Liver (tissue), 8 donors: ENCODE measurements at regions not wholly inside any gene's neighbourhood (a gene's known extent, or its start where the extent isn't known, plus 50 kb on each side); places are given as distances from the start of the nearest gene placed in this dataset.

Experiments used
- DNase-seq: peaks from one replicate; pipeline ENCODE4 v3.0.0-alpha.2; 2017; ENCODE audit warnings: low spot score
- H3K27ac ChIP-seq, 2 donors: one replicate each; pipeline ENCODE4 v1.7.0; 2013; ENCODE audit warnings: inconsistent platforms in 2 of 2, low read length in 2 of 2, control low read depth in 1 of 2, low read depth in 1 of 2, mild to moderate bottlenecking in 1 of 2
- H3K27me3 ChIP-seq, 4 donors: one replicate each; pipeline versions ENCODE4 v1.6.1 to v1.7.0; 2013; ENCODE audit warnings: low read length in 3 of 4, inconsistent platforms in 1 of 4, mild to moderate bottlenecking in 1 of 4, moderate library complexity in 1 of 4; ENCODE audit not compliant: control insufficient read depth in 4 of 4, insufficient read depth in 4 of 4
- H3K36me3 ChIP-seq, 4 donors: one replicate each; pipeline versions ENCODE4 v1.6.1 to v1.7.0; 2013; ENCODE audit warnings: low read length in 3 of 4, mild to moderate bottlenecking in 3 of 4, low read depth in 1 of 4, moderate library complexity in 1 of 4; ENCODE audit not compliant: control insufficient read depth in 4 of 4, insufficient read depth in 3 of 4
- H3K4me1 ChIP-seq, 4 donors: one replicate each; pipeline versions ENCODE4 v1.6.1 to v1.7.0; 2013; ENCODE audit warnings: low read length in 3 of 4, mild to moderate bottlenecking in 3 of 4, moderate library complexity in 1 of 4; ENCODE audit not compliant: control insufficient read depth in 4 of 4, insufficient read depth in 4 of 4
- H3K4me3 ChIP-seq, 3 donors: one replicate each; pipeline versions ENCODE4 v1.6.1 to v1.7.0; 2013; ENCODE audit warnings: low read length in 3 of 3, control low read depth in 1 of 3, low read depth in 1 of 3, mild to moderate bottlenecking in 1 of 3
- H3K9ac ChIP-seq, 2 donors: one replicate each; pipeline ENCODE4 v1.7.0; 2013; ENCODE audit warnings: low read length in 2 of 2, mild to moderate bottlenecking in 2 of 2, moderate library complexity in 2 of 2, control low read depth in 1 of 2, low read depth in 1 of 2
- H3K9me3 ChIP-seq, 4 donors: one replicate each; pipeline versions ENCODE4 v1.6.1 to v1.7.0; 2013; ENCODE audit warnings: low read length in 3 of 4; ENCODE audit not compliant: control insufficient read depth in 4 of 4
- EGR1 ChIP-seq, 2 donors: IDR thresholded peaks; 2 replicates each; pipeline ENCODE4 v1.6.1; 2016 to 2018; ENCODE audit warnings: antibody characterized with exemption in 2 of 2, low read depth in 2 of 2
- FOXA1 ChIP-seq: IDR thresholded peaks from 2 replicates; pipeline ENCODE4 v1.6.1; 2016; ENCODE audit warnings: antibody characterized with exemption
- FOXA2 ChIP-seq: IDR thresholded peaks from 2 replicates; pipeline ENCODE4 v1.6.1; 2016; ENCODE audit warnings: antibody characterized with exemption
- GABPA ChIP-seq, 2 donors: IDR thresholded peaks in 1 of 2; conservative IDR thresholded peaks in 1 of 2; 2 replicates each; pipeline ENCODE4 v1.6.1; 2016; ENCODE audit warnings: antibody characterized with exemption in 2 of 2, mild to moderate bottlenecking in 1 of 2, moderate library complexity in 1 of 2
- HNF4A ChIP-seq, 2 donors: conservative IDR thresholded peaks; 2 replicates each; pipeline ENCODE4 v1.6.1; 2016; ENCODE audit warnings: antibody characterized with exemption in 2 of 2, mild to moderate bottlenecking in 2 of 2
- HNF4G ChIP-seq: IDR thresholded peaks from 2 replicates; pipeline ENCODE4 v1.6.1; 2016; ENCODE audit warnings: antibody characterized with exemption
- JUND ChIP-seq, 2 donors: IDR thresholded peaks; 2 replicates each; pipeline ENCODE4 v1.6.1; 2016; ENCODE audit warnings: antibody characterized with exemption in 2 of 2
- NR2F2 ChIP-seq: IDR thresholded peaks from 2 replicates; pipeline ENCODE4 v1.6.1; 2016; ENCODE audit warnings: antibody characterized with exemption
- RAD21 ChIP-seq, 2 donors: IDR thresholded peaks; 2 replicates each; pipeline ENCODE4 v1.6.1; 2016; ENCODE audit warnings: antibody characterized with exemption in 2 of 2, mild to moderate bottlenecking in 2 of 2
- RXRA ChIP-seq, 2 donors: IDR thresholded peaks; 2 replicates each; pipeline ENCODE4 v1.6.1; 2017 to 2018; ENCODE audit warnings: antibody characterized with exemption in 2 of 2, mild to moderate bottlenecking in 1 of 2
- SP1 ChIP-seq: IDR thresholded peaks from 2 replicates; pipeline ENCODE4 v1.6.1; 2018; ENCODE audit warnings: antibody characterized with exemption, mild to moderate bottlenecking
- YY1 ChIP-seq: IDR thresholded peaks from 2 replicates; pipeline ENCODE4 v1.6.1; 2016; ENCODE audit warnings: antibody characterized with exemption, mild to moderate bottlenecking
- WGBS: extraction: QIAGEN DNeasy Blood & Tissue Kit; methylation state at CpG from one replicate; pipeline ENCODE4 v1.1.7; 2013; 5-methylcytosine and 5-hydroxymethylcytosine counted together
- TF ChIP-seq, protein P1 (sequence below): IDR thresholded peaks from 2 replicates; pipeline ENCODE4 v1.6.1; 2016; ENCODE audit warnings: antibody characterized with exemption
- TF ChIP-seq, protein P2 (sequence below): fragments of 150-350 bp; IDR thresholded peaks from 2 replicates; pipeline ENCODE4 v1.5.1; 2017; ENCODE audit warnings: improper control_type of control experiment, low read depth, low read length; ENCODE audit not compliant: missing input control
- TF ChIP-seq, protein P3 (sequence below): IDR thresholded peaks from 2 replicates; pipeline ENCODE4 v1.6.1; 2016; ENCODE audit warnings: antibody characterized with exemption
- TF ChIP-seq, protein P4 (sequence below): IDR thresholded peaks from 2 replicates; pipeline ENCODE4 v1.6.1; 2016; ENCODE audit warnings: antibody characterized with exemption, mild to moderate bottlenecking
- donor health status: healthy.
- donor health status: healthy.
- donor health status: healthy.
- donor health status: healthy.
- donor health status: healthy.

DNA sequence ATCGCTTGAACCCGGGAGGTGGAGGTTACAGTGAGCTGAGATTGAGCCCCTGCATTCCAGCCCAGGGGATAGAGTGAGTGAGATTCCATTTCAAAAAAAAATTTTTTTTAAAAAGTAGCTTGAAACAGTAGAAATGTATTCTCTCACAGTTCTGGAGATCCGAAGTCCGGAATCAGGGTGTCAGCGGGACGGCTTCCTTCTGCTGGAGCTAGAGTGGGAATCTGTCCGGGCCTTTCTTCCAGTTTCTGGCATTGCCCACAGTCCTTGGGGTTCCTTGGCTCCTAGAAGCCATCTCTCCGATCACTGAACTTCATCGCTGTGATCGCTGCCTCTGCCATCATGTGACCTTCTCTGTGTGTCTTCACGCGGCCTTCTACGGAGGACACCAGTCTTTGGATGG is 181.2 kb upstream of the CIBAR2 start:
- no peak for DNase-seq
- no peak for TF ChIP-seq FOXA2
- TF ChIP-seq RXRA (IDR thresholded peaks at IDR 0.05) = no peak
- TF ChIP-seq, protein P1, sequence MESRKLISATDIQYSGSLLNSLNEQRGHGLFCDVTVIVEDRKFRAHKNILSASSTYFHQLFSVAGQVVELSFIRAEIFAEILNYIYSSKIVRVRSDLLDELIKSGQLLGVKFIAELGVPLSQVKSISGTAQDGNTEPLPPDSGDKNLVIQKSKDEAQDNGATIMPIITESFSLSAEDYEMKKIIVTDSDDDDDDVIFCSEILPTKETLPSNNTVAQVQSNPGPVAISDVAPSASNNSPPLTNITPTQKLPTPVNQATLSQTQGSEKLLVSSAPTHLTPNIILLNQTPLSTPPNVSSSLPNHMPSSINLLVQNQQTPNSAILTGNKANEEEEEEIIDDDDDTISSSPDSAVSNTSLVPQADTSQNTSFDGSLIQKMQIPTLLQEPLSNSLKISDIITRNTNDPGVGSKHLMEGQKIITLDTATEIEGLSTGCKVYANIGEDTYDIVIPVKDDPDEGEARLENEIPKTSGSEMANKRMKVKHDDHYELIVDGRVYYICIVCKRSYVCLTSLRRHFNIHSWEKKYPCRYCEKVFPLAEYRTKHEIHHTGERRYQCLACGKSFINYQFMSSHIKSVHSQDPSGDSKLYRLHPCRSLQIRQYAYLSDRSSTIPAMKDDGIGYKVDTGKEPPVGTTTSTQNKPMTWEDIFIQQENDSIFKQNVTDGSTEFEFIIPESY = no peak
- no peak for TF ChIP-seq FOXA1
- TF ChIP-seq GABPA (IDR thresholded peaks at IDR 0.05 in 1 of 2, conservative IDR thresholded peaks at IDR 0.05 in 1 of 2) = no peak
- TF ChIP-seq, protein P2, sequence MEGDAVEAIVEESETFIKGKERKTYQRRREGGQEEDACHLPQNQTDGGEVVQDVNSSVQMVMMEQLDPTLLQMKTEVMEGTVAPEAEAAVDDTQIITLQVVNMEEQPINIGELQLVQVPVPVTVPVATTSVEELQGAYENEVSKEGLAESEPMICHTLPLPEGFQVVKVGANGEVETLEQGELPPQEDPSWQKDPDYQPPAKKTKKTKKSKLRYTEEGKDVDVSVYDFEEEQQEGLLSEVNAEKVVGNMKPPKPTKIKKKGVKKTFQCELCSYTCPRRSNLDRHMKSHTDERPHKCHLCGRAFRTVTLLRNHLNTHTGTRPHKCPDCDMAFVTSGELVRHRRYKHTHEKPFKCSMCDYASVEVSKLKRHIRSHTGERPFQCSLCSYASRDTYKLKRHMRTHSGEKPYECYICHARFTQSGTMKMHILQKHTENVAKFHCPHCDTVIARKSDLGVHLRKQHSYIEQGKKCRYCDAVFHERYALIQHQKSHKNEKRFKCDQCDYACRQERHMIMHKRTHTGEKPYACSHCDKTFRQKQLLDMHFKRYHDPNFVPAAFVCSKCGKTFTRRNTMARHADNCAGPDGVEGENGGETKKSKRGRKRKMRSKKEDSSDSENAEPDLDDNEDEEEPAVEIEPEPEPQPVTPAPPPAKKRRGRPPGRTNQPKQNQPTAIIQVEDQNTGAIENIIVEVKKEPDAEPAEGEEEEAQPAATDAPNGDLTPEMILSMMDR = no peak
- TF ChIP-seq JUND (IDR thresholded peaks at IDR 0.05) = no peak
- no peak for TF ChIP-seq HNF4G
- no peak for TF ChIP-seq RAD21 (IDR thresholded peaks at IDR 0.05)
- TF ChIP-seq EGR1 (IDR thresholded peaks at IDR 0.05; ENCODE audit: low read depth in 2 of 2) = no peak
- TF ChIP-seq, protein P3, sequence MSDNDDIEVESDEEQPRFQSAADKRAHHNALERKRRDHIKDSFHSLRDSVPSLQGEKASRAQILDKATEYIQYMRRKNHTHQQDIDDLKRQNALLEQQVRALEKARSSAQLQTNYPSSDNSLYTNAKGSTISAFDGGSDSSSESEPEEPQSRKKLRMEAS = no peak
- Histone ChIP-seq H3K9ac (no peak overlapping the region), H3K9me3 (no peaks in the 10 kb centered on the region), H3K27ac (peak overlapping the region; percentile 3 to 66), H3K4me1 (peaks cover 17 to 58% (median 44%) of the 10 kb centered on the region in 4 donors), H3K4me3 (no peak overlapping the region), H3K36me3 (no peaks in the 10 kb centered on the region), H3K27me3 (no peaks in the 10 kb centered on the region)
- WGBS = 97% methylated on average over 13 of the region's 13 CpGs

DNA sequence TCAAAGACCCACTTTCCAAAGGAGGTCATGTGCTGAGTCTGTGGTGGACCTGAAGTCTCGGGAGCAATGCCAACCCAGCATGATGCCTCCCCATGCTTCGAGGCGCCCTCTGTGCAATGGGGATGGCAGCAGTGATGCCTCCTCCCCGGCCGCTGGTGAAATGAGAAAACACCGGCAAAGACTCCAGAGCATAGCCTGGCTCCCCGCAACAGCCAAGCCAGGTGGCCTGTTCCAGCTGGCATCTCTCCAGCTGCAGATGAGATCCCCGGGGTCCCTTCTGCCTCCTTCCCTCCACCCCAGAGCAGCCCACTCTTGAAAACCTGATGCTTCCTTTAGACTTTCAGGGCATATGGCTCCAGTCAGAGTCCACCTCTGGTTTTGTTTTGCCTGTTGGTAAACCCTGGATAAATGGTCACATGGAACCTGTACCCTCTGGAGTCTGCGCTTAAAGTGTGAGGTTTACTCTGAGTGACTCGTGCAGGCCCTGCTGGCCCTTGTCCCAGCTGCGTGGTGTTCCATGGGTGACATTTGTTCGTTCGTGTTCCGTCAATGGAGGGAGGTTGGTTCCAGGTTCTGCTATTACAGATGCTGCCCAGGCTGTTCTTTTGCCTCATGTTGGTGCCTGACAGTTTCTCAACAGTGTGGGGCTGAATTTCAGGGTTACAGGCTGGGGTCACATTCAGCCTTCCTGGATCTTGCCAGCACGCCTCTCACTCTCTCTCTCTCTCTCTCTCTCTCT is 181.8 kb upstream of the CIBAR2 start:
- WGBS = 53% methylated on average over 15 of the region's 15 CpGs
- peak overlapping the region; percentile 3 to 66 for H3K27ac ChIP-seq

More for the DNA sequence above, 181.8 kb upstream of the CIBAR2 start:
- TF ChIP-seq EGR1 (IDR thresholded peaks at IDR 0.05; ENCODE audit: low read depth in 2 of 2) = no peak
- peak; percentile 80 for TF ChIP-seq SP1
- TF ChIP-seq YY1 = peak; percentile 60
- peak; percentile 72 to 75 for TF ChIP-seq HNF4A (conservative IDR thresholded peaks at IDR 0.05)
- peak in 1 of 2 donors; percentile 18 for TF ChIP-seq JUND (IDR thresholded peaks at IDR 0.05)
- TF ChIP-seq, protein P4, sequence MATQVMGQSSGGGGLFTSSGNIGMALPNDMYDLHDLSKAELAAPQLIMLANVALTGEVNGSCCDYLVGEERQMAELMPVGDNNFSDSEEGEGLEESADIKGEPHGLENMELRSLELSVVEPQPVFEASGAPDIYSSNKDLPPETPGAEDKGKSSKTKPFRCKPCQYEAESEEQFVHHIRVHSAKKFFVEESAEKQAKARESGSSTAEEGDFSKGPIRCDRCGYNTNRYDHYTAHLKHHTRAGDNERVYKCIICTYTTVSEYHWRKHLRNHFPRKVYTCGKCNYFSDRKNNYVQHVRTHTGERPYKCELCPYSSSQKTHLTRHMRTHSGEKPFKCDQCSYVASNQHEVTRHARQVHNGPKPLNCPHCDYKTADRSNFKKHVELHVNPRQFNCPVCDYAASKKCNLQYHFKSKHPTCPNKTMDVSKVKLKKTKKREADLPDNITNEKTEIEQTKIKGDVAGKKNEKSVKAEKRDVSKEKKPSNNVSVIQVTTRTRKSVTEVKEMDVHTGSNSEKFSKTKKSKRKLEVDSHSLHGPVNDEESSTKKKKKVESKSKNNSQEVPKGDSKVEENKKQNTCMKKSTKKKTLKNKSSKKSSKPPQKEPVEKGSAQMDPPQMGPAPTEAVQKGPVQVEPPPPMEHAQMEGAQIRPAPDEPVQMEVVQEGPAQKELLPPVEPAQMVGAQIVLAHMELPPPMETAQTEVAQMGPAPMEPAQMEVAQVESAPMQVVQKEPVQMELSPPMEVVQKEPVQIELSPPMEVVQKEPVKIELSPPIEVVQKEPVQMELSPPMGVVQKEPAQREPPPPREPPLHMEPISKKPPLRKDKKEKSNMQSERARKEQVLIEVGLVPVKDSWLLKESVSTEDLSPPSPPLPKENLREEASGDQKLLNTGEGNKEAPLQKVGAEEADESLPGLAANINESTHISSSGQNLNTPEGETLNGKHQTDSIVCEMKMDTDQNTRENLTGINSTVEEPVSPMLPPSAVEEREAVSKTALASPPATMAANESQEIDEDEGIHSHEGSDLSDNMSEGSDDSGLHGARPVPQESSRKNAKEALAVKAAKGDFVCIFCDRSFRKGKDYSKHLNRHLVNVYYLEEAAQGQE = peak; percentile 50
- TF ChIP-seq GABPA (IDR thresholded peaks at IDR 0.05 in 1 of 2, conservative IDR thresholded peaks at IDR 0.05 in 1 of 2) = no peak
- peak; percentile 51 for TF ChIP-seq HNF4G
- TF ChIP-seq FOXA2 = peak; percentile 43
- peak; percentile 30 for TF ChIP-seq NR2F2
- TF ChIP-seq, protein P2 = no peak
- TF ChIP-seq RXRA (IDR thresholded peaks at IDR 0.05) = peak; percentile 85 to 90
- H3K36me3 ChIP-seq = no peaks in the 10 kb centered on the region
- H3K9me3 ChIP-seq = no peaks in the 10 kb centered on the region
- no peak for DNase-seq
- H3K4me1 ChIP-seq = peaks cover 17 to 52% (median 38%) of the 10 kb centered on the region in 4 donors
- no peak overlapping the region for H3K9ac ChIP-seq
- H3K4me3 ChIP-seq = no peak overlapping the region
- no peaks in the 10 kb centered on the region for H3K27me3 ChIP-seq
